Colonic mucosa (tissue), 4 donors: ENCODE measurements at regions not wholly inside any gene's neighbourhood (a gene's known extent, or its start where the extent isn't known, plus 50 kb on each side); places are given as distances from the start of the nearest gene placed in this dataset.

ENCODE experiments used
- DNase-seq: peaks from one replicate; pipeline ENCODE4 v3.0.0-alpha.2; 2020
- H3K27ac ChIP-seq: fragments of 200-600 bp; one replicate; pipeline ENCODE4 v1.8.0; 2021
- H3K27me3 ChIP-seq: fragments of 200-600 bp; one replicate; pipeline ENCODE4 v1.8.0; 2021
- H3K36me3 ChIP-seq: fragments of 200-600 bp; one replicate; pipeline ENCODE4 v1.8.0; 2021
- H3K4me1 ChIP-seq: fragments of 200-600 bp; one replicate; pipeline ENCODE4 v1.8.0; 2021; ENCODE audit warnings: mild to moderate bottlenecking
- H3K4me3 ChIP-seq: fragments of 200-600 bp; one replicate; pipeline ENCODE4 v1.8.0; 2021
- H3K9ac ChIP-seq, 2 donors: one replicate each; pipeline ENCODE4 v1.7.0; 2013; ENCODE audit warnings: control low read depth in 2 of 2, low read depth in 2 of 2, low read length in 2 of 2
- H3K9me3 ChIP-seq: fragments of 200-600 bp; one replicate; pipeline ENCODE4 v1.8.0; 2021
- intact Hi-C: fragments of 100-400 bp; cut with DNase I; formaldehyde crosslinking; loops from one replicate; pipeline ENCODE4 v1.14.1; 2022
- TF ChIP-seq, protein P1 (sequence below): fragments of 200-600 bp; IDR thresholded peaks from one replicate; pipeline ENCODE4 v1.8.0; 2022; ENCODE audit warnings: antibody characterized with exemption, mild to moderate bottlenecking
- donor health status: healthy.
- donor health status: DM: no; HTN: no; CAD: no.
- donor health status: DM: no; HTN: no; CAD: no.

- intact Hi-C loops: no loop called here
- Histone ChIP-seq H3K4me3 (no peak overlapping the region), H3K27ac (no peak overlapping the region), H3K4me1 (no peaks in the 10 kb centered on the region), H3K9ac (no peak overlapping the region), H3K36me3 (no peaks in the 10 kb centered on the region), H3K27me3 (no peaks in the 10 kb centered on the region), H3K9me3 (no peaks in the 10 kb centered on the region)
- TF ChIP-seq, protein P1, sequence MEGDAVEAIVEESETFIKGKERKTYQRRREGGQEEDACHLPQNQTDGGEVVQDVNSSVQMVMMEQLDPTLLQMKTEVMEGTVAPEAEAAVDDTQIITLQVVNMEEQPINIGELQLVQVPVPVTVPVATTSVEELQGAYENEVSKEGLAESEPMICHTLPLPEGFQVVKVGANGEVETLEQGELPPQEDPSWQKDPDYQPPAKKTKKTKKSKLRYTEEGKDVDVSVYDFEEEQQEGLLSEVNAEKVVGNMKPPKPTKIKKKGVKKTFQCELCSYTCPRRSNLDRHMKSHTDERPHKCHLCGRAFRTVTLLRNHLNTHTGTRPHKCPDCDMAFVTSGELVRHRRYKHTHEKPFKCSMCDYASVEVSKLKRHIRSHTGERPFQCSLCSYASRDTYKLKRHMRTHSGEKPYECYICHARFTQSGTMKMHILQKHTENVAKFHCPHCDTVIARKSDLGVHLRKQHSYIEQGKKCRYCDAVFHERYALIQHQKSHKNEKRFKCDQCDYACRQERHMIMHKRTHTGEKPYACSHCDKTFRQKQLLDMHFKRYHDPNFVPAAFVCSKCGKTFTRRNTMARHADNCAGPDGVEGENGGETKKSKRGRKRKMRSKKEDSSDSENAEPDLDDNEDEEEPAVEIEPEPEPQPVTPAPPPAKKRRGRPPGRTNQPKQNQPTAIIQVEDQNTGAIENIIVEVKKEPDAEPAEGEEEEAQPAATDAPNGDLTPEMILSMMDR: no peak
- DNase-seq: no peak
Measured at GRCh38 chr5:98664736-98665135, 108.7 kb upstream of the RGMB start.

- H3K9me3 ChIP-seq: no peaks in the 10 kb centered on the region
- H3K9ac ChIP-seq: no peak overlapping the region
- H3K27me3 ChIP-seq: no peaks in the 10 kb centered on the region
- H3K4me3 ChIP-seq: no peak overlapping the region
- no peaks in the 10 kb centered on the region for H3K36me3 ChIP-seq
- intact Hi-C loops: no loop called here
- H3K4me1 ChIP-seq: no peaks in the 10 kb centered on the region
- no peak overlapping the region for H3K27ac ChIP-seq
- TF ChIP-seq, protein P1: no peak
- DNase-seq: no peak
Measured at GRCh38 chr5:98679963-98680362, 93.5 kb upstream of the RGMB start.

DNA sequence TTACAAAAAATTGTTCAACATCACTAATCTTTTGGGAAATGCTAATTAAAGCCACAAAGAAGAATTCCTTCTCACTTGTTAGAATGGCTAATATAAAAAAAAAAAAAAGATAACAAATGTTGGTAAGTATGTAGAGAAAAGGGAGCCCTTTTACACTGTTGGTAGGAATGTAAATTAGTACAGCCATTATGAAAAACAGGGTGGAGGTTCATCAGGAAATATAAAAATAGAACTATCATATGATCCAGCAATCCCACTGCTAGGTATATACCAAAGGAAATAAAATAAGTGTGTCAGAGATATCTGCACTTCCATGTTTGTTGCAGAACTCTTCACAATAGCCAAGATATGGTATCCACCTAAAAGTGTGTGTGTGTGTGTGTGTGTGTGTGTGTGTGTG is 83.5 kb upstream of the RGMB start:
- no peaks in the 10 kb centered on the region for H3K27me3 ChIP-seq
- H3K9ac ChIP-seq: no peak overlapping the region
- TF ChIP-seq, protein P1: no peak
- H3K27ac ChIP-seq: no peak overlapping the region
- no peak for DNase-seq
- H3K4me1 ChIP-seq: no peaks in the 10 kb centered on the region
- H3K4me3 ChIP-seq: no peak overlapping the region
- no peaks in the 10 kb centered on the region for H3K36me3 ChIP-seq
- intact Hi-C loops: no loop called here
- H3K9me3 ChIP-seq: no peaks in the 10 kb centered on the region

DNA sequence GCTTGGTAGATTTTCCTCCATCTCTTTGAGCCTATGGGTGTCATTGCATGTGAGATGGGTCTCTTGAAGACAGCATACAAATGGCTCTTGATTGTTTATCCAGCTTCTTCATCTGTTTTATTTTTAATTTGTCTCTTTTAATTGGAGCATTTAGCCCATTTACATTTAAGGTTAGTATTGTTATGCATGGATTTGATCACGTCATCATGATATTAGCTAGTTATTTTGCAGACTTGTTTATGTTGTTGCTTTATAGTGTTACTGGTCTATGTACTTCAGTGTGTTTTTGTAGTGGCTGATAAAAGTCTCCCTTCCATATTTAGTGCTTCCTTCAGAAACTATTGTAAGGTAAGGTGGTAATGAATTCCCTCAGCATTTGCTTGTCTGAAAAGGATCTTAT is 78.6 kb upstream of the RGMB start:
- H3K4me1 ChIP-seq: no peaks in the 10 kb centered on the region
- intact Hi-C loops: no loop called here
- no peak overlapping the region for H3K27ac ChIP-seq
- DNase-seq: no peak
- H3K36me3 ChIP-seq: no peaks in the 10 kb centered on the region
- no peak overlapping the region for H3K4me3 ChIP-seq
- H3K27me3 ChIP-seq: no peaks in the 10 kb centered on the region
- H3K9me3 ChIP-seq: no peaks in the 10 kb centered on the region
- TF ChIP-seq, protein P1: no peak
- no peak overlapping the region for H3K9ac ChIP-seq

GRCh38 chr5:98698359-98698758 is 75.1 kb upstream of the RGMB start:
- Histone ChIP-seq H3K27ac (no peak overlapping the region), H3K4me1 (no peaks in the 10 kb centered on the region), H3K9ac (no peak overlapping the region), H3K9me3 (no peaks in the 10 kb centered on the region), H3K27me3 (no peaks in the 10 kb centered on the region), H3K4me3 (no peak overlapping the region), H3K36me3 (no peaks in the 10 kb centered on the region)
- DNase-seq: no peak
- TF ChIP-seq, protein P1: no peak
- intact Hi-C loops: no loop called here

- Histone ChIP-seq H3K36me3 (no peaks in the 10 kb centered on the region), H3K27ac (no peak overlapping the region), H3K4me1 (no peaks in the 10 kb centered on the region), H3K9ac (no peak overlapping the region), H3K27me3 (no peaks in the 10 kb centered on the region), H3K9me3 (no peaks in the 10 kb centered on the region), H3K4me3 (no peak overlapping the region)
- DNase-seq: no peak
- TF ChIP-seq, protein P1: no peak
- intact Hi-C loops: no loop called here
Measured at GRCh38 chr5:98700730-98701129, 72.7 kb upstream of the RGMB start.
